Right lobe of liver (tissue), 4 donors: ENCODE measurements at regions not wholly inside any gene's neighbourhood (a gene's known extent, or its start where the extent isn't known, plus 50 kb on each side); places are given as distances from the start of the nearest gene placed in this dataset.

Experiments used
- POLR2A ChIP-seq: fragments of 450-650 bp; IDR thresholded peaks from one replicate; pipeline ENCODE4 v1.6.1; 2017; ENCODE audit warnings: antibody characterized with exemption, mild to moderate bottlenecking
- TF ChIP-seq, protein P1 (sequence below), 4 donors: fragments of 200-600 bp in 3 of 4; fragments of 450-650 bp in 1 of 4; IDR thresholded peaks; one replicate each; pipeline versions ENCODE4 v1.5.1 to v1.8.0; 2016 to 2022; ENCODE audit warnings: antibody characterized with exemption in 4 of 4, mild to moderate bottlenecking in 2 of 4
- donor health status: DM: no; HTN: no; CAD: no.
- donor health status: DM: no; HTN: no; CAD: no.
- donor health status: DM: no; HTN: yes; CAD: no.

DNA sequence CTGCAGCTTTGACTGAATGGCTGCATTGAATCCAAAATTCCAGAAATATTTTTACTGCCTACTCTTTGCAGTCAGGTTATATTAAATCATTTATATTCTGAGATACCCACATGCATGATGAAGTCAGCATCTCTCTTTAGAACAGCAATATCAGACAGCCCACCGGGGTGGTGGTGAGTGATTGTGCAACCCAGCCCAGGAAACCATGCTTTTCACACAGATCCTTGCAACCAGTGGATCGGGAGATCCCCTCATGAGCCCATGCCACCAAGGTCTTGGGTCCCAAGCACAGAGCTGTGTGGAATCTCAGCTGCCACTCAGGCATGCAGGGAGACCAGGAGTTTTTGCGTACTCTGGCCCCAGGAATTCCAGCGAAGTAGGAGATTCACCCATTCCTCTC lies 226.5 kb downstream of the DTWD2 start:
- TF ChIP-seq, protein P1, sequence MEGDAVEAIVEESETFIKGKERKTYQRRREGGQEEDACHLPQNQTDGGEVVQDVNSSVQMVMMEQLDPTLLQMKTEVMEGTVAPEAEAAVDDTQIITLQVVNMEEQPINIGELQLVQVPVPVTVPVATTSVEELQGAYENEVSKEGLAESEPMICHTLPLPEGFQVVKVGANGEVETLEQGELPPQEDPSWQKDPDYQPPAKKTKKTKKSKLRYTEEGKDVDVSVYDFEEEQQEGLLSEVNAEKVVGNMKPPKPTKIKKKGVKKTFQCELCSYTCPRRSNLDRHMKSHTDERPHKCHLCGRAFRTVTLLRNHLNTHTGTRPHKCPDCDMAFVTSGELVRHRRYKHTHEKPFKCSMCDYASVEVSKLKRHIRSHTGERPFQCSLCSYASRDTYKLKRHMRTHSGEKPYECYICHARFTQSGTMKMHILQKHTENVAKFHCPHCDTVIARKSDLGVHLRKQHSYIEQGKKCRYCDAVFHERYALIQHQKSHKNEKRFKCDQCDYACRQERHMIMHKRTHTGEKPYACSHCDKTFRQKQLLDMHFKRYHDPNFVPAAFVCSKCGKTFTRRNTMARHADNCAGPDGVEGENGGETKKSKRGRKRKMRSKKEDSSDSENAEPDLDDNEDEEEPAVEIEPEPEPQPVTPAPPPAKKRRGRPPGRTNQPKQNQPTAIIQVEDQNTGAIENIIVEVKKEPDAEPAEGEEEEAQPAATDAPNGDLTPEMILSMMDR (IDR thresholded peaks at IDR 0.05), result no peak
- no peak for TF ChIP-seq POLR2A
